NCI-H1930 (cell line): ENCODE measurements at regions not wholly inside any gene's neighbourhood (a gene's known extent, or its start where the extent isn't known, plus 50 kb on each side); places are given as distances from the start of the nearest gene placed in this dataset.
"Not testable (repeated sequence)": the region's sequence is repeated elsewhere in the genome, so short reads cannot be mapped to it uniquely, and the experiment has no call there.

Experiments
- DNase-seq, 2 experiments: peaks; one replicate each; lab custom pipeline; 2025; lab: John Stamatoyannopoulos, UW

DNA sequence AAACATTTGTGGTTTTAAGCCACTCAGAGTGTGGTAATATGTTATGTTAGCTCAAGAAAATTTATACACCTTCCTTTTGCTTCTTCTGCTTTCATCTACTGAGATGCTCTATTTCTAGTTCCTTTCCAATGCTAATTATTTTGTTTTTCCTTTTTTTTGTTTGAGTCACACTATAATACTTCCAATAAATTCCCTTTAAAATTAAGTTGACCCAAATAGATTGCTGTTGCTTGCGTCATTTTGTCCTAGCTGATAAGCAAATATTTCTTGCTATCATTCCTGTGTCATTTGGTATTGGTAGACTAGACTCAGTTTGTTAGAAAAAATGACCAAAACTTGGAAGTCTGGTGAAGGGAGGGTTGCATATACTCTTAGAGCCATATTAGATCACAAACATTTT lies 437.0 kb upstream of the CNTN6 start:
- DNase-seq: no peak

DNA sequence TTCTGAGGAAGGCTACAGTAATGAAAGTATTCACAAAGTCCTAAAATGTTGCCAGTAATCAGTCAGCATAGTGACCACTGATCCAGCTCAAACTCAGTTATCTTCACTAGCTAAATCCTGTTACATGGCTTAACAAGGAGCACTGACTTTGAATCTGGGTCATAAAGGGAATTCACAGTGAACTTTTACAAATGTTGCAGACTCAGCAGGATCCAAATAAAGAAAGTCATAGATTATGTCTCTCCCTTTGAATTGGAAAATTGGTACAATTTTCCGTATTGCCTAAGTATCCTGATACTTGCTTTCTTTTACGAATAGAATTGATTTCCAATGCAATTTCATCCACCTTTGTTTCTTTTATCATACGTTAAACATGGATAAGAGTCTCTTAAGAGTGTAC lies 431.5 kb upstream of the CNTN6 start:
- DNase-seq: peak in 1 of 2 experiments; percentile 45

DNA sequence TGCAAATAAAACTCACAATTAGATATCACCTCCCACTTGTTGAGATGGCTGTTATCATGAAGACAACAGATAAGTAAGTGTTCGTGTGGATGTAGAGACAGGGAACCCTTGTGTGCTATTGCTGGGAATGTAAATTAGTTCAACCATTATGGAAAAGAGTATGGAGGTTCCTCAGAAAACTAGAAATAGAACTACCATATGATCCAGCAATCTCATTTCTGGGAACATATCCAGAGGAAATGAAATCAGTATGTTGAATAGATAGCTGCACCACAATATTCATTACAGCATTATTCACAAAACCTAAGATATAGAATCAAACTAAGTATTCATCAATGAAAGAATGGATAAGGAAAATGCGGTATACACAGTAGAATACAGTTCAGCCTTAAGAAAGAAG lies 418.7 kb upstream of the CNTN6 start:
- no peak for DNase-seq

DNA sequence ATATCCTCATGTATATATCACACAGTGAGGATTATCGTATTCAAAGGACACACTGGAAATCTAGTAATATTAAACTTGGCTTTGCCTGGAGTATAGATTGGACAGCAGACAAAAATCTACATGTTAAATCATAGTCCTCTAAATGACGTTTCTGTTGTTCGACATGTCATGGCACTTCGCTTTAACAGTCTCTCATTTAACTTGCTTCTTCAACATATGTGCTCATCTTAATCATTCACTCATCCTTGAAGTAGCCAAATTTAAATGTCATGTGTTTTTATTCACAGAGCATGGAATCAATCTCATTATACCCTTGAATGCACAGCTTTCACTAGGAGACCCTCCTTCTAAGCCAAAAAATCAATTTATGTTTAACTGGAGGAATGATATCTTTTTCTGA lies 417.0 kb upstream of the CNTN6 start:
- no peak for DNase-seq

DNA sequence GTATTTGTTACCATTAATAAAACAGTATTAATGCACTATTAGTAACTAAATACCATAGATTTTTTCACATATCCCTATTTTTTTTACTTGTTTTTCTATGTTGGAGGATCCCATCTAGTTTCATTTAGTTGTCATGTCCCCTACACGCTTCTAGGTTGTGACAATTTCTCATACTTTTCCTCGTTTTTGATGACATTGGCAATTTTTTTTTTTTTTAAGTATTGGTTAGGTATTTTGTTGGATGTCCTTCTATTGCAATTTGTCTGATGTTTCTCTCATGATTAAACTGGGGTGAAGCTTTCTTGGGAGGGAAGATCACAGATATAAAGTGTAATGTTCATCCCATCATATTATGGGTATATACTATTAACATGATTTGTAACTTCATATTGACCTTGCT lies 409.1 kb upstream of the CNTN6 start:
- no peak for DNase-seq

DNA sequence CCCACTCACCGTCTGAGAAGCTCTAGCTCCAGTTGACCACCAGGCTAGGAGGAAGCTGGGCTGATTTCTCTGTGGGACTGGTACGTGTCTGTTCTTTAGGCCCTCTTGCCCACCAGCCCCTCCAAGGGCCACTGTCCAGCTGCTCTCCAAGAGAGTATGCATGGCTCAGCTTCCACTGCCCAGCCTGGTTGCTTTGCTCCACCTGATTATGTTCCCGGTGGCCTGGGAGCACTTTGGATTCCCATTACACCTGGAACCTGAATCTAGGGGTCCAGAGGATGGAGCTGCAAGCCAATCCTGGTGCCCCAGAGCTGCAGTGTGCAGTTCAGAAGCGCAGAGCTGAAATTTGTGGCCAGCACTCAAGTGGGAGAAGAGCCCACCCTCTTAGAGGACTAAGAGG lies 402.1 kb upstream of the CNTN6 start:
- DNase-seq: no peak

DNA sequence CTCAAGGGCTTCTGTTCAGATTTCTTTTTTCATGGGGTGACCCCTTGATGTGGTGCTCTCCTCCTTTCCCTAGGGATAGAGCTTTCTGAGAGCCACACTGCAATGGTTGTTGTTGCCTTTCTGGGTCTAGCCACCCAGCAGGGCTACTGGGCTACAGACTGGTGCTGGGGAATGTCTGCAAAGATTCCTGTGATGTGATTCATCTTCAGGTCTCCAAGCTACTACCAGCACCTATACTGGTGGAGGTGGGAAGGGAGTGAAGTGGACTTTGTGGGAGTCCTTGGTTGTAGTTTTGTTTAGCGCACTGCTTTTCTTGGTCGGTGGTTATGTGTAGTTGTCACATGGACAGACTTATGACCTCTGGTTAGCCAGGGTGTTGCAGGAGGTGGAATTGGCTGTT lies 392.3 kb upstream of the CNTN6 start:
- DNase-seq: no peak

DNA sequence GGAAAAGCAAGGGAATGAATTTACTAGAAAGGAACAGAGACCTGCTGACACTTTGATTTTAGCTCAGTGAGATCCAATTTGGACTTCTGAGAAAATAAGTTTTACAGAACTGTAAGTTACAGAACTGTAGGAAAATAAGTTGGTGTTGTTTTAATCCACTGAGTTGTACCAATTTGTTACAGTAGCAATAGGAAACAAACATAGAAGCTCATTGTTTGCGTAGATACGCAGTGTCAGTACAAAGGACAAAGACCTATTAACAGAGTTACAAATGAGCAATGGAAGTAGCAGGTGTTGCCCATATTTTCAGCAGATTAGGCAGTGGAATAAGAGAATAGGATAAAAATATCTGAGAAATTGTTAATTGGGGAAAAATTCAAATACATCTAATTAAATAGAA lies 385.8 kb upstream of the CNTN6 start:
- DNase-seq: no peak

DNA sequence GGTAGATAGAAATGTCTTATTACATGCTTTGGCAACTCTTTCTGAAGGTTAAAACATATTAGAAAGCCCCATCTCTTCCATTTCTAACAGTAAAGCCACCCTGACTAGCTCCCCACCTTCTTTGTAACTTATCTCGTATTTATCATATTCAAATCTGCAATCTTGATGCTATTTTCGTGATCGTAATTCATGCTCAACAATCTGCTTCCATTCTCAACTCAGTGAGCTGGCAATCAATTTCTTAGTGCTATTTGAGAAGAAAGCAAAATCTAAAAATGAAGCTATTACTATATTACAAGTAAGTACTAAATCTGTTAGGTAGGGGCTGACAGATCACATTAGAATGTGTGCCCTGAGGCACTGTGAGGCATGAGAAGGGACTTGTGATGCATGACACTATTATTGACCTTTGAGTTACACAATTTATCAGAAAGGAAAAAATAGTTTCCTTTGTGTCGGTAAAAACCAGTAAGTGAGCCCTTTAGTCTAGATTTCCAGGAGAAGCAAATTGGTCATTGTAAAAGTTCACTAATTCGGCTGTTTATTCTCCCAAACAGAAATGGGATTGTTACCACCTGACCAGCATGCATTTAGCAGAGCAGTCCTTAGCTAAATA lies 379.7 kb upstream of the CNTN6 start:
- DNase-seq: no peak

DNA sequence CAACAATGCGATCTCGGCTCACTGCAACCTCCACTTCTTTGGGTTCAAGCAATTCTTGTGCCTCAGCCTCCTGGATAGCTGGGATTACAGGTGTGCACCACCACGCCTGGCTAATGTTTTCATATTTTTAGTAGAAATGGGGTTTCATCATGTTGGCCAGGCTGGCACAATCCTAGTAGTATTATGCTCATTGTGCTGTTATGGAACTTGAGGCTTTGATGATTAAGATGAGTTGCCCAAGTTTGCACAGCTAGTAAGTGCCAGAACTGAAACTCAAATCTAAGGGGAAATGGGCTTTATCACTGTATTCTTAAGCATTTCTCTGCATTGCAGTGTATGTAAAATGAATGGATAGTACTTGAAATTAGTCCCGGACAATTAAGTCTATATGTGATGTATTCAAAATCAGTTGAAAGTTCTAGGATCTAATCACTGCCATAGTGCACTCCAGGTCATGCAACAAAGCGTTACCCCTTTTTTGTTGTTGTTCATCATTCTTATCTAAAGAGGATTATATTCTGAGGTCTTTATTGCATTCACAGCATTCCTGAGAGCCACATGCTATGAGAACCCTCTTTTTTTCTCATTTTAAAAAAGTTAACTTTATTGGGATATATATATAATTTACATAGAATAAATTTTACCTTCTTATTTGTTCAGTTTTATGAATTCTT lies 378.7 kb upstream of the CNTN6 start:
- no peak for DNase-seq

DNA sequence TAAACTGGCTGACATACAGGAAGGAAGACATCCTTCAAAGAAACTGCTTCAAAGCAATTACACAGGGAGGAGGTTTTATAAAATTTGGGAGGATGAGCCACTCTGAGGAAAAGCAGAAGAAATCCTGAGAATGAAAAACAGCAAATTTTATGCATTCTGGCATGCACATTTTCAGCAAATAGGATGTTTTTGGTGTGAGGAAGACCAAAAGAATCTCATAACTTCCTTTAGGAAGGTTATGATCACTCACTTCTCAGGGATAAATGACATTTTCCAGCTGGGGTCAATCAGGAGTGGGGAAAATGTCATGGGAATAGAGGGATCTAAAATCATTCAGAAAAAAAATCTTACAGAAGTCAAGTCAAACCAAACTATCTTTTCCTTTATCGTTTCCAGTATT lies 371.7 kb upstream of the CNTN6 start:
- DNase-seq: no peak

DNA sequence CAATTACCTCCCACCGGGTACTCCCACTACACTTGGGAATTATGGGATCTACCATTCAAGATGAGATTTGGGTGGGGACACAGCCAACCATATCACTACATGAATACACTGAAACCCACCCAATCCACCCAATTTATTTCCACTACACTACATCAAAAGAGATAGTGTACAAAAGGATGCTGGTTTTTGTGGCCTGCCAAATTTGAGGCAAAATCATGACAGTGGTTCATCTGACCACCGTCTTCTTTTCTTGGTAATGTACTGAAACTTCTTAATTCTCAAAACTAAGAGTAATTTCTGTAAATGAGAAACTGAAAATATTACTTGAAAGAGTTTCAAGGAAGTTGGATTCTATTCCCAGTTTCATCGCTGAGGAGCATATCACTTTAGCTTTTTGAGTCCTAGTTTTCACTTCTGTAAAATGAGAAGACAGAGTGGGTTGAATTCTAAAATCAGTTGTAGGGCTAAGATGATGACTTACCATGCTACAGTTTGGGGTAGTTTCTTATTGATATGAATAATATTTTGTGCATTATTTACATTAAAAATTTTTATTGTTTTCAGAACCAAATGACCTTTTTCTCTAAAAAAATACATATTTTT lies 360.4 kb upstream of the CNTN6 start:
- DNase-seq: no peak

DNA sequence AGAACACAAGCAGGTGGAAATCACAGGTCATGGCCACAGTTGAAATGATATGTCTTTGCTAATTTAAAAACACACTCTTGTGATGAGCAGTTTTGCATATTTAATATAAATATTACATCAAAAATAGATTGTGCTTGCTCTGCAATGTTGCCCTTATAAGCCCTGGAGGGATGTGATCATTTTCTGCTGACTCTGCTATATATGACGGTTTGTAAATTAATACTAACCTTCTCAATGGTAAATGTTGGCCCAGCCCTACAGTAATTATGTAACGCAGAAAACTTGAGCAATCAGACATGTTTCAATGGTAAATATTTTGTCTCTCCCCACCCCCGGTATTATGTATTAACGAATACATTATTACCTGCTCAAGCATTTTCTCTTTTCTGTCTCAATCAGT lies 359.5 kb upstream of the CNTN6 start:
- no peak for DNase-seq

DNA sequence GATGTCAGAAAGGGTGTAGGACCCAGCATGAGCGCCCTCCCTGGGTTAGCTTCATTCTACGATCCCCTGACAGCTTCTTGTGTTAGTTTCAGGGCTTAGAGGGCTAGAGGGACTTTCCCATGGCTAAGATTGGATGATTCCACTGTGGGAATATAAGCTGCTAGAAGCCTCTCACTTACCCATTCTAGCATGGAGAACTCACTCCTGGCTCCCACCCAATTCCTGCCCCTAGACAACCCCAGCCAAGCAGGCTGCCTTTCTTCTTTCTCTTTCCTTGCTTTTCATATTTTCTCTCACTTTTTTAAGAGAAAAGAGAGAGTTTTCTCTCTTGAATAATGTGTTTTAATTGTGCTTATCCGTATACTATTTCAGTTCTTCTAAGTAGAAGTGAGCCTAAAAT lies 335.1 kb upstream of the CNTN6 start:
- DNase-seq: no peak

DNA sequence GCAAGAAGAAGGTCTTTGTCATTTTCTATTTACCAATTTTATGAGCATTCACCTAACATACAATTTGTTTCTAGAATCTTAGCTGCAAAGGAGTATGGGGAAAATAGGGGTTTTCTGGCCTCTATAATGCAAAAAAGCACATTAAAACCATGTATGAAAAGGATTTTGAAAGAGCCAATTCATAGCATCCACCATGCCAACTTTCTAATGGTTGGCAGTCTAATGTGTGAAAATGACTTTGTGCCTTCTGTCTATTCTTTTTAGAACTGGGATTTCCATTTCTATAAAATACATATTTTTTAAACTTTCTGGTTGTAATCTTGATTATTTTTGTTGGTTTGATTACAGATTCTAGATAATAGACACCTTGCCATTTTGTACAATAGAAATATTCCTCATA lies 333.7 kb upstream of the CNTN6 start:
- no peak for DNase-seq

DNA sequence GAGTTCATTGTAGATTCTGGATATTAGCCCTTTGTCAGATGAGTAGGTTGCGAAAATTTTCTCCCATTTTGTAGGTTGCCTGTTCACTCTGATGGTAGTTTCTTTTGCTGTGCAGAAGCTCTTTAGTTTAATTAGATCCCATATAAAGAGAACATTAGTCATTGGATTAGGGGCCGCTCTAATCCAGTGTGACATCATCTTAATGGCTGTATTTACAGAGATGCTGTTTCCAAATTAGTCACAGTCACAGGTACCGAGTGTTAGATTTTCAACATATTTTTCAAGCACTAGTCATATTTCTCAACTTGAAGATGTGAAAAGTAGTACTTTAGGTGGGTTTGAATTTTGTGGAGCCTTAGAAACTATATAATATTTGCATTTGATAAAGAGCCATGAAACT lies 319.4 kb upstream of the CNTN6 start:
- not testable (repeated sequence) for DNase-seq

DNA sequence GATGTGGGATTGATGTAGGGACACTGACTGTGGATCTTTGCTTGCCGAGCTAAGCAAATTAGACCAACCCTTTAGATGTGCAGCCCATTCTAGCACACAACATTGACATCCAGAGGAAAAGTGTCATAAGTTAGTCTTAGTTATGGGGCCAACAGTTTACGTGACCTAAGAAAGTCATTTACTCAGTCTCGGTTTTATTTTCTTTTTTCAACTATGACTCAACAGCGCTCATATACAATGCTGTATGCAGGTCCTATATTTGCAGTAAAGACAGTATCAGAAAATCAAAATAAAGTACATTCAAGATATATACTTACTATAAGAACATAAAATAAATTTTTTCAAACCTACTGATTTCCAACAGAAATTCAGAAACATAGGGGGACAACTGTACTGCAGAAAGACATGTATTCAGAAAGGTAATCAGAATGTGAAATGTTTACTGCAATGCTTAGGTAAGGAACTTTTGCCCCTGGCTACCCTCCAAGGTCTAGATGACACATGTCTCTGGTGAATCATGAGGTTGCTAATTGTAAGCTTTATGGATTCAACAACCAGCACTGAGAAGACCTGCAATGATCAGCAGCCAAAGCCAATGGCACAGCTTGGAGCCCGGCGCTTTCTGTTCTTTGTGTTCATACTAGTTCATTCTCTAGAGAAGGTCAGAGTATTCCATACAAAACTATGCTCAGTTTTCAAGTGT lies 317.5 kb upstream of the CNTN6 start:
- DNase-seq: no peak

DNA sequence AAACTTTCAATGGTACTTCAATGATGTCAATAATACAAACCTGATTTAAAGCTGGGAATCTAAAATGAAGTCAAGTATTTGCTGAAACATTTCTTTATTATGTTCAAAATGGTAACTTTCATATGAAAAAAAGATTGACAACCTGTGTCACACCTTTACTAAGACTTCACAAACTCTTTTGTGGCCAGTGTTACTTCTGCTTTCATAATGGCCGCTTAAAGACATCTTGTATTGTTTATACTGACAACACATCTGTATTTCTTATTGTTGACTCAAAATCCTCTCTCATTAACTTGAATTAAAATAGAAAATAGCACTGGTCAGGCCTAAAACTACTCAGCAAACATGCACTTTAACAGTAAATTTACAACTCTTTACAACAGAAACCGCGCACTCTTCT lies 312.3 kb upstream of the CNTN6 start:
- DNase-seq: no peak

DNA sequence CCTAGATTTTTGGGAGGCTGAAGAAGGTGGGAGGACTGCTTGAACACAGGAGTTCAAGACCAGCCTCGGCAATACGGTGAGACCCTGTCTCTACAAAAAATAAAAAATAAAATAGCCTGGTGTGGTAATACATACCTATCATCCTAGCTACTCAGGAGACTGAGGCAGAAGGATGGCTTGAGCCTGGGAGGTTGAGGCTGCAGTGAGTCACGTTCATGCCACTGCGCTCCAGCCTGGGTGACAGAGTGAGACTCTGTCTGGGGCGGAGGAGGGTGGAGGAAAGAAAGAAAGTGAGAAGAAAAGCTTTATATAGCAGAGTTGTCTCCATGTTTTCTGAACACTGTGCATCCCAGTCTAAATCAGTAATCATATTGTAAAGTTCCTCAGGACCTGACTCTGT lies 301.4 kb upstream of the CNTN6 start:
- no peak for DNase-seq

DNA sequence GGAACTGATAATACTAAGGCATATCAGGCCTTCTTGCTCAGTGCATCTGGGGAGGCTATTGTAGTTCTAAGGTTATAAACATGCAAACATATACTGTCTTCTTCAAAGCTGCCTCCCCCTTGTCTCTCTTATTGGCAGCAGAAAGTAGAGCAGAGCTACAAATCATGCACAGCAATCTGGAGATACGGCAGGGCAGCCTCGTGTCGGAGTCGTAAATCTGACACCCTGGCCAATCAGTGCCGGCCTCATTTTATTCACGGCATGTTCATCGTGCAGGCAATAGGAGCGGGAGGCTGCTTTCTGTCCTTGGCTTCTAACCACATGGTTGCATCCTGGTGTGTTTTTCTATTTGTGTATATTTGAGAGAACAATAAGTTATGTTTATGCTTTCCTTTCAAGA lies 300.2 kb upstream of the CNTN6 start:
- DNase-seq: no peak

DNA sequence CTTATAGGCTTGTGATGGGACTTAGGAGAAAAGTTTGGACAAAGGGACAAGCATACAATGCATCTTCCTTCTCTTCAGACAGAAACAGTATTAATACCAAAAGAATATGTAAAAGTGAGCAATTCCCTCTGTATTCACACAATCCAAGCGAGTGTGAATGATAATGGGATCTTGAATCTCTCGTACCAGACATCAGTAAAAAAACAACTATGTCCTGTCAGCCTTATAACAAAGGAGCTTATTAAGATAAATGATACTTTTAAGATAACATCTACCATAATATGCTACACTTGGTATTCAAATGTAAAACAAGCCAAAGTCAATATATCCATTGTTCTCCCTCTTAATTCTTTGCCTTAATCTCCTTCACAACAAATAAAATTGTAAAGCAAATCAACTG lies 288.6 kb upstream of the CNTN6 start:
- no peak for DNase-seq

DNA sequence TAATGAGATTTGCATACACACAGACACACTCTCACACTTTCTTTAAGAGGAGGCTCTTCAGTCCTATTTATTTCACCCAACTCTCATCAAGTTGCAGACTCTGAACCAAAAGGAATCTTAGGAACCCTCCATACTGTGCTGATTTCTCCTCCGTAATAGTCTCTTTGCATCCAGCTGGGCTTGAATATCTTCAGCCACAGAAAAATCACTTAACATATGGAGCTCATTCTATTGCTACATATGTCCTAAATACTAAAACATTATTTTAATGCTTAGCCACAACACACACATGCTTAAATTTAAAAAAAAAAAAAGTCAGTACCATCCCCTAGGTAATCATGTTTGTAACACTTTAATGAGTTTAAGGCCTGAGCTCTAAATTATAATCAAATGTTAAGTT lies 287.5 kb upstream of the CNTN6 start:
- DNase-seq: no peak

DNA sequence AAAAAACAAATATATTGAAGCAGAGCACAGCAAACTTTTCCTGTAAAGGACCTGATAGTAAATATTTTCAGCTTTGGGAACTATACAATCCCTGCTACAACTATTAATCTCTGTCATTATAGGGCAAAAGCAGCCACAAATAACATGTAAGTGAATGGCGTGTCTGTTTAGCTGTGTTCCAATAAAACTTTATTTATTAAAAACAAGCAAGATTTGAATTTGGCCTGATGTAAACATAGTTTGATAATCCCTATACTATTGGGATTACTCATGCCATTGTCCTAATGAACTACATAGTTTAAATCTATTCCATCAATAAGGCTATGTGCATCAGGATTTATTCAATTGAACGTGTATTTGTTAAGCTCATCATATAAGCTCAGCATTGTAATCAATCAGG lies 286.8 kb upstream of the CNTN6 start:
- DNase-seq: no peak
